Heart right ventricle (tissue), 16 donors: ENCODE measurements at regions not wholly inside any gene's neighbourhood (a gene's known extent, or its start where the extent isn't known, plus 50 kb on each side); places are given as distances from the start of the nearest gene placed in this dataset.

Source experiments
- ATAC-seq, 8 donors: fragments of 200-7000 bp; cut with Tn5 transposase; one replicate each; pipeline ENCODE4 v1.9.1; 2020; ENCODE audit warnings: mild to moderate bottlenecking in 8 of 8, moderate library complexity in 8 of 8, moderate number of reproducible peaks in 1 of 8
- DNase-seq, 2 donors: peaks; one replicate each; pipeline ENCODE4 v3.0.0-alpha.2; 2020
- H3K27ac ChIP-seq, 10 donors: fragments of 200-600 bp; sonication (generic) in 2 of 10; one replicate each; pipeline versions ENCODE4 v1.5.0 to v1.8.0; 2020 to 2022; ENCODE audit warnings: mild to moderate bottlenecking in 3 of 10
- H3K27me3 ChIP-seq, 7 donors: fragments of 200-600 bp; one replicate each; pipeline ENCODE4 v1.8.0; 2021 to 2022; ENCODE audit warnings: mild to moderate bottlenecking in 2 of 7
- H3K36me3 ChIP-seq, 9 donors: fragments of 200-600 bp; sonication (generic) in 1 of 9; one replicate each; pipeline versions ENCODE4 v1.5.0 to v1.8.0; 2020 to 2022; ENCODE audit warnings: mild to moderate bottlenecking in 2 of 9
- H3K4me1 ChIP-seq, 9 donors: fragments of 200-600 bp; sonication (generic) in 1 of 9; one replicate each; pipeline versions ENCODE4 v1.5.0 to v1.8.0; 2020 to 2022; ENCODE audit warnings: mild to moderate bottlenecking in 4 of 9
- H3K4me3 ChIP-seq, 10 donors: fragments of 200-600 bp; sonication (generic) in 2 of 10; one replicate each; pipeline versions ENCODE4 v1.5.0 to v1.8.0; 2020 to 2022; ENCODE audit warnings: mild to moderate bottlenecking in 7 of 10, moderate library complexity in 2 of 10
- H3K9me3 ChIP-seq, 11 donors: fragments of 200-600 bp in 10 of 11; sonication (generic) in 2 of 11; one replicate each; pipeline versions ENCODE4 v1.5.0 to v1.8.0; 2013 to 2022; ENCODE audit warnings: mild to moderate bottlenecking in 2 of 11, control low read depth in 1 of 11, moderate library complexity in 1 of 11
- WGBS, 2 donors: extraction: QIAGEN DNeasy Blood & Tissue Kit; methylation state at CpG; one replicate each; pipeline ENCODE4 v1.1.7; 2013; ENCODE audit warnings: inconsistent platforms in 1 of 2; 5-methylcytosine and 5-hydroxymethylcytosine counted together
- intact Hi-C, 10 donors: fragments of 100-400 bp; cut with DNase I; formaldehyde crosslinking; loops; one replicate each; pipeline versions ENCODE4 v1.11.1 to v1.14.2; 2022
- TF ChIP-seq, protein P1 (sequence below), 9 donors: fragments of 200-600 bp; sonication (generic) in 2 of 9; IDR thresholded peaks; one replicate each; pipeline versions ENCODE4 v1.5.0 to v1.8.0; 2021 to 2022; ENCODE audit warnings: antibody characterized with exemption in 9 of 9, mild to moderate bottlenecking in 5 of 9, moderate library complexity in 1 of 9
- donor health status: Arrhythmogenic right ventricular cardiomyopathy.
- donor health status: ischemic (EF 13 %, LVEDD 7.1; RV severe dilation, severe dysfunction).
- donor health status: healthy with polysubstance abuse.
- donor health status: DM: no; HTN: yes; CAD: no.
- donor health status: DM: no; HTN: no; CAD: no.
- donor health status: ischemic (EF 25% LVEDD 6.9; RV normal size, moderate dysfunction).
- donor health status: ischemic (EF 25% LVEDD 5.7; RV mildly dilated, moderate dysfunction).
- donor health status: healthy.
- donor health status: DM: yes; HTN: yes; CAD: no.
- donor health status: Ischemic cardiomyopathy.
- donor health status: ischemic (EF 35%, LVEDD 5.7; RV mildly dilated, moderate dysfunction).
- donor health status: nonischemic (EF 11% LVEDD 7.7; RV severe dilation, severe dysfunction).
- donor health status: DM: yes; HTN: yes; CAD: no.
- donor health status: PGD.
- donor health status: ischemic (EF 29% LVEDD 5.4; RV normal size, mild dysfunction).
- donor health status: nonischemic (EF 23%, LVEDD 6.1; RV moderate dilation, normal function).

DNA sequence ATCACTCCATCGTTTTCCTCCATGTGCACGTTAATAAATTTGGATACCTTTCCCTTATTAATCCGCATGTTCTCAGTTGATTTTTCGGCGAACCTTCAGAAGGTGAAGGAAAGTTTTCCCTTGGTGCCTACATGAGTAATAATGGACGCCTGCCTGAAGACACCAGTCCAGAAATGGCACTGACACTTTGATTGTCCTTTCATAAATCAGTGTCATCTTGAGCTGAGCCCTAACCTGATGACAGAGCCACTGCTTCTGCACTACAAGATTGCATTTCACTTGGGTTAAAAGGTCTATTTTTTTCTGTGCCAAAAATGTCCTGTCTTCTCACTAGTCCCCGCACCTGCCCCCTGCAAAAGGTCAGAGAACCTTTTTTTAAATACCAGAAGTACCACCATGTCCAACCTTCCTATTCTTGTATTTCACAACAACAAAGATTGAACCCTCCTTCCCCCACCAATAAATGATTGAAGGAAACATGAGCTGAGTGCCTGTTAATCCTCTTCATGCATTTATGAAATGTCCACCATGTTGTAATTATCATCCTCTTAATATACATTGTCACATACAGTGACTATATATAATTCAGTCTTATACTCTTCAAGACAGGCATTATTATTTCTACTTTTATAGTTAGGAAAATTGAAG, 219.9 kb upstream of the UBASH3B start:
- Histone ChIP-seq H3K4me3 (no peak overlapping the region), H3K4me1 (peaks cover 0 to 13% (median 4%) of the 10 kb centered on the region in 9 donors), H3K27ac (no peak overlapping the region), H3K9me3 (no peaks in the 10 kb centered on the region), H3K27me3 (peaks cover 0 to 6% (median 0%) of the 10 kb centered on the region in 7 donors), H3K36me3 (no peaks in the 10 kb centered on the region)
- intact Hi-C loops = loop anchor here in 3 of 10 donors (5.0 to 10.0 kb wide), 3 partner anchors 61 to 88 kb away; no protein-coding TSS in a partner anchor
- 94 to 96% methylated on average over 7 of the region's 7 CpGs for WGBS, 2 donors
- DNase-seq (no peak), ATAC-seq (no peak)
- TF ChIP-seq, protein P1, sequence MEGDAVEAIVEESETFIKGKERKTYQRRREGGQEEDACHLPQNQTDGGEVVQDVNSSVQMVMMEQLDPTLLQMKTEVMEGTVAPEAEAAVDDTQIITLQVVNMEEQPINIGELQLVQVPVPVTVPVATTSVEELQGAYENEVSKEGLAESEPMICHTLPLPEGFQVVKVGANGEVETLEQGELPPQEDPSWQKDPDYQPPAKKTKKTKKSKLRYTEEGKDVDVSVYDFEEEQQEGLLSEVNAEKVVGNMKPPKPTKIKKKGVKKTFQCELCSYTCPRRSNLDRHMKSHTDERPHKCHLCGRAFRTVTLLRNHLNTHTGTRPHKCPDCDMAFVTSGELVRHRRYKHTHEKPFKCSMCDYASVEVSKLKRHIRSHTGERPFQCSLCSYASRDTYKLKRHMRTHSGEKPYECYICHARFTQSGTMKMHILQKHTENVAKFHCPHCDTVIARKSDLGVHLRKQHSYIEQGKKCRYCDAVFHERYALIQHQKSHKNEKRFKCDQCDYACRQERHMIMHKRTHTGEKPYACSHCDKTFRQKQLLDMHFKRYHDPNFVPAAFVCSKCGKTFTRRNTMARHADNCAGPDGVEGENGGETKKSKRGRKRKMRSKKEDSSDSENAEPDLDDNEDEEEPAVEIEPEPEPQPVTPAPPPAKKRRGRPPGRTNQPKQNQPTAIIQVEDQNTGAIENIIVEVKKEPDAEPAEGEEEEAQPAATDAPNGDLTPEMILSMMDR (IDR thresholded peaks at IDR 0.05) = no peak

DNA sequence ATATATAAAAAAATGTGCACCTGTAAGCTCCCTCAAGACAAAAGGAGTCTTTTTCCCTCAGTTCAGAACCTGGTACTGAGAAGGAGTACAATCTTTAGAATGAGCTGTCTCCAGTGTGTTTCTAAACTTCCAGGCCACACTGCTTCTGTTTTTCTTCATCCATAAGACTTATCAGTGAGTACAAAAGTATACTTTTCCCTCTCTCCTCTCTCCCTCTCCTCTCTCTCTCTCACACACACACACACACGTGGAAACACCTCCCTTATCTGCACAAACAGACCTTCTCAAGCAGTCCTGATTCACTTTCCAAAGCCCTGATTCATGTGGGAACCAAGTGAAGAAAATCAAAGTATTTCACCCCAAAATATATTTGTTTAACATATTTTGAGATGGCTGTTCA, 220.7 kb upstream of the UBASH3B start:
- H3K4me3 ChIP-seq = no peak overlapping the region
- no peaks in the 10 kb centered on the region for H3K36me3 ChIP-seq
- TF ChIP-seq, protein P1 (IDR thresholded peaks at IDR 0.05) = no peak
- H3K9me3 ChIP-seq = no peaks in the 10 kb centered on the region
- no peak overlapping the region for H3K27ac ChIP-seq
- intact Hi-C loops = loop anchor here in 3 of 10 donors (5.0 to 10.0 kb wide), 3 partner anchors 60 to 87 kb away; no protein-coding TSS in a partner anchor
- DNase-seq = no peak
- no peak for ATAC-seq
- H3K27me3 ChIP-seq = no peaks in the 10 kb centered on the region
- H3K4me1 ChIP-seq = peaks cover 0 to 7% (median 0%) of the 10 kb centered on the region in 9 donors
- WGBS, 2 donors = 25 to 38% methylated on average over 1 of the region's 1 CpG

GRCh38 chr11:122430490-122430889, 225.0 kb upstream of the UBASH3B start:
- WGBS, 2 donors = 96 to 98% methylated on average over 4 of the region's 4 CpGs
- Histone ChIP-seq H3K4me1 (no peaks in the 10 kb centered on the region), H3K36me3 (no peaks in the 10 kb centered on the region), H3K4me3 (no peak overlapping the region), H3K27ac (no peak overlapping the region), H3K27me3 (no peaks in the 10 kb centered on the region), H3K9me3 (no peaks in the 10 kb centered on the region)
- no peak for DNase-seq
- ATAC-seq = no peak
- TF ChIP-seq, protein P1 (IDR thresholded peaks at IDR 0.05) = no peak
- intact Hi-C loops = loop anchor here in 2 of 10 donors (10.0 kb wide), 2 partner anchors 56 to 66 kb away; no protein-coding TSS in a partner anchor

DNA sequence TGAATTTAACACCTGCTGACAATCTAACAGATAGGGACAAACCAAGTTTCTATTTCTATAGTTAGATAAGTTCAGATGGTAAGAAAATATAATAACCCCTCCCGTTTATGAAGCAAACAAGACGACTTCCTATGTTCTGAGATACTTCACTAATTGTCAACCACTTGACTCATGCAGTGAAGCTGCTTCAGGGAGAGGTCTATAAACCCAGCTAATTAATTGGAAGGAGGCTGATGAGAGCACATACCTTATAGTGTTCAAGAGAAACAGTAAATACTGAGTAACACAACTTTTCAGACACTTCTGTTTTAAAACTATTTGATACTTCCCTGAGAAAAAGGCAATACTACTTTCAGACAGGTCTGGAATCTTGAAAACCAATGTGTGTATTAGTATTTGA, 229.4 kb upstream of the UBASH3B start:
- intact Hi-C loops = no loop called here

More for the DNA sequence above, 229.4 kb upstream of the UBASH3B start:
- TF ChIP-seq, protein P1 (IDR thresholded peaks at IDR 0.05) = no peak
- no peaks in the 10 kb centered on the region for H3K36me3 ChIP-seq
- H3K27ac ChIP-seq = no peak overlapping the region
- no peak for ATAC-seq
- H3K4me1 ChIP-seq = no peaks in the 10 kb centered on the region
- no peaks in the 10 kb centered on the region for H3K9me3 ChIP-seq
- H3K27me3 ChIP-seq = no peaks in the 10 kb centered on the region
- WGBS, 2 donors = 63 to 72% methylated on average over 2 of the region's 2 CpGs
- no peak overlapping the region for H3K4me3 ChIP-seq
- DNase-seq = no peak
